Medulla oblongata (tissue), 1 donor: ENCODE measurements at regions not wholly inside any gene's neighbourhood (a gene's known extent, or its start where the extent isn't known, plus 50 kb on each side); places are given as distances from the start of the nearest gene placed in this dataset.

Experiments
- DNase-seq: peaks from one replicate; pipeline ENCODE4 v3.0.0-alpha.2; 2015; ENCODE audit errors: extremely low spot score

GRCh38 chr6:9484686-9485085 lies 930.2 kb downstream of the TFAP2A start:
- DNase-seq, result no peak

GRCh38 chr6:9484091-9484490 lies 930.8 kb downstream of the TFAP2A start:
- no peak for DNase-seq

DNA sequence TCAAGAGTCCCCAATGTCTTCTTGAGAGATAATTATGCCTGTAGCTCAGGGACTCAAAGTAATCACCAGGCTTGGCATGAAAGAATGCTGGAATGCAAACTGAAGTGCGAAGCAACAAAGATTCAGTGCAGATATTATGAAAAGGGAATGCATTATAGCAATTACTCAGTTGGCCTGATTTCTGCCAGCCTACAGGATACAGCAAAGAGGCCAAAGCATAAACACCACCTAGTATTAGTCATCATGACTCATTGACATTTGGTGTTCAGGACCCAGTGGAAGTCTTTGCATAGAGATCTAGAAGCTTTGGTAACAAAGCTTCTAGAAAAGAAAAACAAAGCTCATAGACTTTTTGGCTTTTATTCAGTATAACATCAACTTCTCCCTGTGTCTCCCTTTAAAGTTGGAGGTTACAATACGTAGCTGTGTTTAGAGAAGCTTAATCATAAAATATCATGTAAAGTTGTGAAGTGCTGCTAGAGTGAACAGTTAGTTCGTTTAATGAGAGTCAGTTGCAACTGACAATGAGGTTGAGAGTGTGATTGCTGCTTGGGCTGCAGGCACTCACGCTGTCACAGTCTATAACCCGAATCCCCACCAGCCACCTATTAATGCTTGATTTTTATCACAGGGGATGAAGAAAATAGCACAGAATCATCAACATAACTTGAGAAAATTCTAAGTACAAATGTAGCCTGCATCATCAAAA lies 932.7 kb downstream of the TFAP2A start:
- no peak for DNase-seq

- DNase-seq, result no peak
These were observed 933.4 kb downstream of the TFAP2A start for GRCh38 chr6:9481292-9482029.

DNA sequence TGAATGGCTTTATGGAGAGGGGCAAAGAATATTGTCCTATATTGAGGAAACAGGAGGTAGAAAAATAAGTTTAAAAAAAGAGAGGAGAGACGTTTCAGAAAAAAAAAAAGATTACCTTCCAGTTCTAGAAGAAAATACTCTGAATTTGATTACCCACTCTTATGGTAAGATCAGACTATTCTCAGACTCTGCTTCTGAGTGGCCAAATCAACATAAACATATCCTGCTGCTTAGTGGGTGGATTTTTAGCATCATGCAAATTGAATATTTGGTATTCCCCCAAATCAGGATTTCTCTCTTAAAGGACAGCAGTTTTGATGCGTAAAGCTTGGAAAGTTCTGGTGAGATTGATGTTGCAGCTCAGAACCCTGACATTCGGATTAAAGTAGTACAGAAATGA lies 946.6 kb downstream of the TFAP2A start:
- DNase-seq, result no peak

DNA sequence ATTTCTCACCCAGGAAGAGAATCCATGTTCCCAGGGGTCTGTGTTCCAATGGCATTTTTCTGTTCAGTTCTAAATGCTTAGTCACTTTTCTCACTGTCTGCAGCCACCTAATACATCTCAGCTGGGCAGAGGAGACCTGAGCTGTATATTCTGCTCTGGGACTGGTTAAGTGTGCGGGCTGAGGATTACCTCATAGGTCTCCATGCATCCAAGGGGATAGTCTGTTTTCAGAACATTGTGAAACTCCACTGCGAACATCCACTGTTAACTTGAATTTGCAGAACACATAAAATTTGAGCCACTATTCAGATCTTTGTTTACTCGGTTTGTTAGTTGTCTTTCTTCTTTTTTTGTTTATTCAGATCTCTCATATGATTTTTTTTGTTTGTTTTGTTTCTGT lies 947.1 kb downstream of the TFAP2A start:
- no peak for DNase-seq

- DNase-seq, result no peak
These were observed 950.3 kb downstream of the TFAP2A start for GRCh38 chr6:9464583-9464982.

- DNase-seq, result no peak
These were observed 951.6 kb downstream of the TFAP2A start for GRCh38 chr6:9463311-9463710.

DNA sequence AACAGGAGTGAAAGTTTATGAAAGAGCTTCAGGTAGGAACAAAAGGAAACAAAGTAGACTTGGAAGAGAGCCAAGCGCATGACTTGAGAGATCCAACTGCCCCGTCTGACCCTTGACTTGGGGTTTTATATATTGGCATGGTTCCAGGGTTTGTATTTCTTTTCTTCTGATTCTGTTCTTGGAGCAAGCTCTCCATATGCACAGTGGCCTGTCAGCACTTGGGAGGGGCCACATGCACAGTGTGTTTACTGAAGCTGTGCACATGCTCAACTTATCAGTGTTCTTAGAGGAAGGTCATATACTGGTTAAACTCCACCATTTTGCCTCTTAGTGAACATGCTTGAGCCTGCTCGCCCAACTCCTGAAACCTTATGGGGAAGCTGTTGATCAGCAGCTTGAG lies 953.7 kb downstream of the TFAP2A start:
- DNase-seq, result no peak

DNA sequence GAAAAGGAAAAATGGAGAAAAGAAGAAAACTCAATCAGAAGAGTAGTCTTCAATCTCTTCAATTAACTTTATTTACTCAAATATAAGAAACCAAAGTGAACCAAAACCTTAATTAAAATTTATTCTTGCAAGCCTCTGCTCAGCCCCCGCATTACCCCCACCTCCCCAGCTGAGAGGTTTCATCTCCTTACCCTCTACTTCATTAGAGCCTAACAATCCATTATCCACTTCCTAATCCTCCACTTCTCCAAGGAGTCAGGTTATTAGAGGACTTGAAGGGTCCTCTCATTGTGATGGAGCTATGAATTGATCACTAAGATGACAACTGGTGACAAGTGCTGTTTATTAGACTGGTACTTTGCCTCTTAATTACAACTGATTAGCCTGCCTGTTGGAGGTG lies 956.5 kb downstream of the TFAP2A start:
- no peak for DNase-seq

- DNase-seq, result no peak
These were observed 958.8 kb downstream of the TFAP2A start for GRCh38 chr6:9455864-9456658.

- DNase-seq, result no peak
These were observed 975.1 kb downstream of the TFAP2A start for GRCh38 chr6:9439621-9440330.

DNA sequence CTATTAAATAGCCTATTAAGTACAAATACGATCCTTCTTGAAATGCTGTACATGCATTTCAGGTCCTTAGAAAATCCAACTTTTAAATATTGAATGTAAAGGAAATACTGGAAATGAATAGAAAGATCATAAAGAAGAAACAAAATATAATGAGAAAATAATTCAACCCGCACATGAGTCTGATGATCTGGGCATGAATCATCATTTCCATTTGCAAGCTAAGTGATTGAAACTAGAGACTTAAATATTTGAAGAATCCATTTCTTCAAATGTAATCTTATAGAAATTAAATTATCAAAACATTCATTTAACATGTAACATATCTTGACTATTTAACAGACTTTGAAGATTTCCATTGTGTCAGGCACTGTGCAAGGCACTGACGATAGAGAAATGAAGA lies 977.0 kb downstream of the TFAP2A start:
- no peak for DNase-seq

GRCh38 chr6:9435281-9435680 lies 979.6 kb downstream of the TFAP2A start:
- DNase-seq, result no peak

DNA sequence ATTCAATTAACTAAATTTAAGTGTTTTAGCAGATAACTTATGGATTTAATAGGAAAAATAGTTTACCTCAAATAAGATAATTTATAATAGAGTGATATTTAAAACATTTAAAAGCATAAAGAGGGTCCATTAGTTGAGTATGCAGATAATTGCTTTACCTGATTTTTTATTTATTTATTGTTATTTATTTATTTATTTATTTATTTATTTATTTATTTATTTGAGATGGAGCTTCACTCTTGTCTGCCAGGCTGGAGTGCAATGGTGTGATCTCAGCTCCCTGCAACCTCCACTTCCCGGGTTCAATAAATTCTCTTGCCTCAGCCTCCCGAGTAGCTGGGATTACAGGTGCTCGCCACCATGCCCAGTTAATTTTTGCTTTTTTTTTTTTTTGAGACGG lies 982.9 kb downstream of the TFAP2A start:
- DNase-seq, result no peak

GRCh38 chr6:9428421-9429172 lies 986.3 kb downstream of the TFAP2A start:
- no peak for DNase-seq

GRCh38 chr6:9422138-9422537 lies 986.8 kb upstream of the SLC35B3 start:
- no peak for DNase-seq

GRCh38 chr6:9420316-9421015 lies 985.1 kb upstream of the SLC35B3 start:
- DNase-seq, result no peak

DNA sequence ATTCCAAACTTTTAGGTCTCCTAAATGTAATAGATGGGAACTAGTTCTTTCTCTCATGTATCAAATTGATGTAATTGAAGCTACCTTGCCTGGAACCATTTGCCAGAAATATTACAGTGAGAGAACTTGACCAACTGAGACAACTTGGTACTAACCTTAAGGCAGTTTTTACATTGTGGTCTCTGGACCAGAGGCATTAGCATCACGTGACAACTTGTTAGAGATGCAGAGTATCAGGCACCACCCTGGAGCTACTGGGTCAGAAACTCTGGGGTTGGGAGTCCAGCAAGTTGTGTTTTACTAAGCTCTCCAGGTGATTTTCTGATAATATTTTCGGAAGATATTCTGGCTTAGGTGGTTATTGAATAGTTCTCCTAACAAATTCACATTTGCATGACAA lies 982.1 kb upstream of the SLC35B3 start:
- DNase-seq, result no peak

GRCh38 chr6:9412951-9413559 lies 977.7 kb upstream of the SLC35B3 start:
- peak; percentile 22 for DNase-seq
